Gastroesophageal sphincter (tissue), 4 donors: ENCODE measurements at regions not wholly inside any gene's neighbourhood (a gene's known extent, or its start where the extent isn't known, plus 50 kb on each side); places are given as distances from the start of the nearest gene placed in this dataset.

Experiments
- ATAC-seq: fragments of 150-250 bp; one replicate; pipeline ENCODE4 v1.9.1; 2016; ENCODE audit warnings: mild to moderate bottlenecking, moderate library complexity
- H3K27ac ChIP-seq, 4 donors: fragments of 200-600 bp; sonication (generic) in 3 of 4; 1 replicate in 3 of 4; 2 replicates in 1 of 4; pipeline ENCODE4 v1.5.1; 2016 to 2019
- H3K27me3 ChIP-seq: fragments of 200-600 bp; sonication (generic); one replicate; pipeline ENCODE4 v1.5.1; 2019
- H3K36me3 ChIP-seq, 2 donors: fragments of 200-600 bp; sonication (generic); one replicate each; pipeline ENCODE4 v1.5.1; 2019; ENCODE audit warnings: control low read depth in 1 of 2
- H3K4me1 ChIP-seq, 3 donors: fragments of 200-600 bp; sonication (generic); 1 replicate in 2 of 3; 2 replicates in 1 of 3; pipeline ENCODE4 v1.5.1; 2016 to 2019; ENCODE audit warnings: control low read depth in 2 of 3
- H3K4me3 ChIP-seq, 2 donors: fragments of 200-600 bp; sonication (generic); one replicate each; pipeline ENCODE4 v1.5.1; 2019; ENCODE audit warnings: mild to moderate bottlenecking in 1 of 2, moderate library complexity in 1 of 2
- H3K9me3 ChIP-seq, 3 donors: fragments of 200-600 bp; sonication (generic); one replicate each; pipeline ENCODE4 v1.5.1; 2017 to 2019; ENCODE audit warnings: control low read depth in 2 of 3
- CTCF ChIP-seq, 4 experiments: fragments of 200-600 bp in 2 of 4; fragments of 450-650 bp in 2 of 4; sonication (generic) in 1 of 4; IDR thresholded peaks; one replicate each; pipeline ENCODE4 v1.5.1; 2017 to 2019; ENCODE audit warnings: antibody characterized with exemption in 4 of 4, mild to moderate bottlenecking in 2 of 4, moderate library complexity in 2 of 4
- EP300 ChIP-seq: sonication (generic); formaldehyde crosslinking; IDR thresholded peaks from one replicate; pipeline ENCODE4 v1.6.1; 2017; ENCODE audit warnings: antibody characterized with exemption, mild to moderate bottlenecking
- POLR2A ChIP-seq, 2 donors: fragments of 450-650 bp; IDR thresholded peaks; one replicate each; pipeline ENCODE4 v1.6.1; 2017; ENCODE audit warnings: antibody characterized with exemption in 2 of 2, mild to moderate bottlenecking in 2 of 2, moderate library complexity in 1 of 2
- POLR2AphosphoS5 ChIP-seq: sonication (generic); formaldehyde crosslinking; IDR thresholded peaks from one replicate; pipeline ENCODE4 v1.6.1; 2017; ENCODE audit warnings: antibody characterized with exemption
- WGBS, 2 donors: methylation state at CpG; one replicate each; pipeline ENCODE4 v1.1.5; 2018; ENCODE audit warnings: low coverage in 1 of 2; 5-methylcytosine and 5-hydroxymethylcytosine counted together

GRCh38 chr2:6442252-6442985 is 423.3 kb downstream of the CMPK2 start:
- no peak overlapping the region for H3K27ac ChIP-seq
- 52 to 65% methylated on average over 3 of the region's 3 CpGs for WGBS, 2 donors
- no peaks in the 10 kb centered on the region for H3K4me1 ChIP-seq
- H3K4me3 ChIP-seq = no peak overlapping the region
- ATAC-seq = no peak
- TF ChIP-seq POLR2AphosphoS5 (no peak), POLR2A (IDR thresholded peaks at IDR 0.05) (no peak), CTCF (IDR thresholded peaks at IDR 0.05) (no peak), EP300 (no peak)
- H3K36me3 ChIP-seq = no peaks in the 10 kb centered on the region
- no peaks in the 10 kb centered on the region for H3K27me3 ChIP-seq
- H3K9me3 ChIP-seq = no peaks in the 10 kb centered on the region

- no peaks in the 10 kb centered on the region for H3K27me3 ChIP-seq
- no peaks in the 10 kb centered on the region for H3K4me1 ChIP-seq
- H3K36me3 ChIP-seq = no peaks in the 10 kb centered on the region
- no peak overlapping the region for H3K27ac ChIP-seq
- no peak for ATAC-seq
- 86 to 100% methylated on average over 2 to 4 of the region's 4 CpGs for WGBS, 2 donors
- H3K9me3 ChIP-seq = no peaks in the 10 kb centered on the region
- H3K4me3 ChIP-seq = no peak overlapping the region
- TF ChIP-seq CTCF (IDR thresholded peaks at IDR 0.05) (no peak), EP300 (no peak), POLR2AphosphoS5 (no peak), POLR2A (IDR thresholded peaks at IDR 0.05) (no peak)
These were observed 422.5 kb downstream of the CMPK2 start for GRCh38 chr2:6443061-6443823.

- H3K4me3 ChIP-seq = no peak overlapping the region
- WGBS, 2 donors = 87% methylated on average over 2 of the region's 2 CpGs; no CpG with 5 or more reads in 1 of the 2 donors
- no peaks in the 10 kb centered on the region for H3K27me3 ChIP-seq
- TF ChIP-seq CTCF (IDR thresholded peaks at IDR 0.05) = no peak
- no peak for TF ChIP-seq POLR2A (IDR thresholded peaks at IDR 0.05)
- TF ChIP-seq EP300 = no peak
- TF ChIP-seq POLR2AphosphoS5 = no peak
- ATAC-seq = no peak
- H3K4me1 ChIP-seq = no peaks in the 10 kb centered on the region
- H3K27ac ChIP-seq = no peak overlapping the region
- no peaks in the 10 kb centered on the region for H3K9me3 ChIP-seq
- H3K36me3 ChIP-seq = no peaks in the 10 kb centered on the region
These were observed 421.2 kb downstream of the CMPK2 start for GRCh38 chr2:6444514-6444913.

GRCh38 chr2:6445156-6445555 is 420.6 kb downstream of the CMPK2 start:
- H3K27me3 ChIP-seq = no peaks in the 10 kb centered on the region
- no peak for TF ChIP-seq POLR2A (IDR thresholded peaks at IDR 0.05)
- TF ChIP-seq EP300 = no peak
- TF ChIP-seq CTCF (IDR thresholded peaks at IDR 0.05) = no peak
- TF ChIP-seq POLR2AphosphoS5 = no peak
- no peaks in the 10 kb centered on the region for H3K4me1 ChIP-seq
- H3K27ac ChIP-seq = no peak overlapping the region
- no peaks in the 10 kb centered on the region for H3K9me3 ChIP-seq
- ATAC-seq = no peak
- 83 to 100% methylated on average over 2 to 3 of the region's 3 CpGs for WGBS, 2 donors
- H3K36me3 ChIP-seq = no peaks in the 10 kb centered on the region
- H3K4me3 ChIP-seq = no peak overlapping the region
